Keratinocyte (primary cell): ENCODE measurements at regions not wholly inside any gene's neighbourhood (a gene's known extent, or its start where the extent isn't known, plus 50 kb on each side); places are given as distances from the start of the nearest gene placed in this dataset.

Experiments
- DNase-seq: peaks from one replicate; pipeline ENCODE4 v3.0.0-alpha.2; 2011; ENCODE audit warnings: low read depth, missing footprints, low spot score
- FAIRE-seq: peaks from 2 replicates; lab custom pipeline; 2011; peaks lifted over from hg19 to GRCh38; lab: Jason Lieb, UNC
- H2AFZ ChIP-seq: 2 replicates; pipeline ENCODE4 v1.6.0; 2012; ENCODE audit warnings: low read length, control low read depth, inconsistent platforms; ENCODE audit not compliant: control insufficient read depth
- H3K27ac ChIP-seq: 2 replicates; pipeline ENCODE4 v1.5.1; 2011; ENCODE audit warnings: low read length; ENCODE audit not compliant: control insufficient read depth, insufficient read depth
- H3K27me3 ChIP-seq: 3 replicates; pipeline ENCODE4 v1.6.0; 2011; ENCODE audit warnings: low read length; ENCODE audit not compliant: control insufficient read depth, insufficient read depth; ENCODE audit errors: extremely low read depth
- H3K36me3 ChIP-seq, 2 experiments: 2 replicates in 1 of 2; 3 replicates in 1 of 2; pipeline ENCODE4 v1.5.1; 2011; ENCODE audit warnings: low read length in 2 of 2, mild to moderate bottlenecking in 1 of 2; ENCODE audit not compliant: control insufficient read depth in 2 of 2, insufficient read depth in 2 of 2; ENCODE audit errors: extremely low read depth in 1 of 2
- H3K4me1 ChIP-seq: 3 replicates; pipeline ENCODE4 v1.5.1; 2011; ENCODE audit warnings: low read length; ENCODE audit not compliant: control insufficient read depth, insufficient read depth; ENCODE audit errors: extremely low read depth
- H3K4me2 ChIP-seq: 3 replicates; pipeline ENCODE4 v1.6.0; 2011; ENCODE audit warnings: low read depth, low read length; ENCODE audit not compliant: control insufficient read depth, insufficient read depth; ENCODE audit errors: extremely low read depth
- H3K4me3 ChIP-seq, 3 experiments: fragments of 200-600 bp in 1 of 3; sonication (generic) in 1 of 3; 2 replicates in 2 of 3; 3 replicates in 1 of 3; pipeline ENCODE4 v1.5.1; 2011 to 2016; ENCODE audit warnings: low read length in 3 of 3, mild to moderate bottlenecking in 3 of 3, control low read depth in 2 of 3, inconsistent platforms in 1 of 3, low read depth in 1 of 3, mixed read lengths in 1 of 3, mixed run types in 1 of 3, moderate library complexity in 1 of 3; ENCODE audit not compliant: control insufficient read depth in 2 of 3, insufficient read depth in 2 of 3; ENCODE audit errors: extremely low read depth in 1 of 3
- H3K79me2 ChIP-seq: 2 replicates; pipeline ENCODE4 v1.6.0; 2012; ENCODE audit warnings: low read length; ENCODE audit not compliant: control insufficient read depth, insufficient read depth
- H3K9ac ChIP-seq: 3 replicates; pipeline ENCODE4 v1.6.0; 2011; ENCODE audit warnings: low read length; ENCODE audit not compliant: control insufficient read depth, insufficient read depth; ENCODE audit errors: extremely low read depth
- H3K9me1 ChIP-seq: 3 replicates; pipeline ENCODE4 v1.6.0; 2011; ENCODE audit warnings: low read length; ENCODE audit not compliant: control insufficient read depth, insufficient read depth; ENCODE audit errors: extremely low read depth
- H3K9me3 ChIP-seq: 2 replicates; pipeline ENCODE4 v1.5.1; 2012; ENCODE audit warnings: low read depth, low read length; ENCODE audit not compliant: control insufficient read depth
- H4K20me1 ChIP-seq: 3 replicates; pipeline ENCODE4 v1.6.0; 2011; ENCODE audit warnings: low read length; ENCODE audit not compliant: control insufficient read depth, insufficient read depth; ENCODE audit errors: extremely low read depth
- EZH2 ChIP-seq: IDR thresholded peaks from one replicate; pipeline ENCODE4 v1.6.1; 2012; ENCODE audit warnings: inconsistent platforms, mild to moderate bottlenecking, low read length, moderate library complexity
- dilution Hi-C: fragments of 300-500 bp; cut with MboI; formaldehyde crosslinking; loops from one replicate; pipeline ENCODE4 v1.7.0; 2020; ENCODE audit warnings: low sequenced_read_pairs; ENCODE audit not compliant: extremely low pct_ligation_motif_present
- TF ChIP-seq, protein P1 (sequence below), 3 experiments: IDR thresholded peaks in 1 of 3; conservative IDR thresholded peaks in 1 of 3; optimal IDR thresholded peaks in 1 of 3; 2 replicates in 2 of 3; 3 replicates in 1 of 3; pipeline versions ENCODE3 to v1.5.1; 2011; ENCODE audit warnings: low read length in 3 of 3, mild to moderate bottlenecking in 3 of 3, moderate library complexity in 2 of 3, control low read depth in 1 of 3, inconsistent platforms in 1 of 3; ENCODE audit not compliant: insufficient read depth in 2 of 3; ENCODE audit errors: extremely low read depth in 1 of 3

DNA sequence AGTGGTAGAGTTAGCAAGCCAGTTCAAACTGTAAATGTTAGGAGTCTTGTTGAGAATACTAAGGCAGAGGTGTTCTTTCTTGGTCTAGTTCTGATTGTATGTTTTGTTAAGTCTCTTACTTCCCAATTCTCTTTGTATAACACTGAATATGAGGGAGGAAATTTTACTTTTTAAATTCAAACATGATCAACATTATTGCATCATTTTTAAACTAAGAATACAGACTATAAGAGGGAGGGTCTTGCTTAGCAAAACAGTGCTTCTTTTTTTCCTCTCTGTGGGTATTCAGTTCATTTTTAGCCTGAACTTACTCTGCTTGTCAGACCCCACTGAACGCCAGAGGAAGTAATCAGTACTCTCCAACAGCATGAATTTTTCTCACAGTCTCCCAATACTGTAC lies 198.0 kb downstream of the GABRG1 start:
- FAIRE-seq: no peak

DNA sequence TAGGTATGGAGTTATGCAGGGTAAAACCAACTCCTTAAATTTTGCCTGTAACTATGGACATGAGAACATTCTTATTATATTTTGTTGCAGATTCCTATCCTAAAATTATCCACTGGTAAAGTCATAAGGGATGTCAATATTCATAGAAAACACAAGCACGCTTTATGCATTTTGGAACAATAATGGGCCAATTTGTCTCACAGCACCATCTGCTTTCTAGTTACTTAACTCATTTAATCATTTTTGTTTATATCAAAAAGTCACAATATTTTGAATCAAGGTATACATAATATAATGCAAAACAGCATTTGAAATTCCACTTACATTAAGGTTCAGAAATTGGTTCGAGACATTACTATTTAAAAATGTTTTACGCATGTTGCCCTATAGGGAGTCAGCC lies 203.0 kb downstream of the GABRG1 start:
- Histone ChIP-seq H3K9me3 (no peaks in the 10 kb centered on the region), H3K4me1 (no peaks in the 10 kb centered on the region), H3K9me1 (no peaks in the 10 kb centered on the region), H3K36me3 (no peaks in the 10 kb centered on the region), H3K4me3 (no peak overlapping the region), H3K4me2 (no peak overlapping the region), H3K27ac (no peak overlapping the region), H2AFZ (no peak overlapping the region), H3K27me3 (no peaks in the 10 kb centered on the region), H3K9ac (no peak overlapping the region), H4K20me1 (no peaks in the 10 kb centered on the region), H3K79me2 (no peaks in the 10 kb centered on the region)
- TF ChIP-seq, protein P1, sequence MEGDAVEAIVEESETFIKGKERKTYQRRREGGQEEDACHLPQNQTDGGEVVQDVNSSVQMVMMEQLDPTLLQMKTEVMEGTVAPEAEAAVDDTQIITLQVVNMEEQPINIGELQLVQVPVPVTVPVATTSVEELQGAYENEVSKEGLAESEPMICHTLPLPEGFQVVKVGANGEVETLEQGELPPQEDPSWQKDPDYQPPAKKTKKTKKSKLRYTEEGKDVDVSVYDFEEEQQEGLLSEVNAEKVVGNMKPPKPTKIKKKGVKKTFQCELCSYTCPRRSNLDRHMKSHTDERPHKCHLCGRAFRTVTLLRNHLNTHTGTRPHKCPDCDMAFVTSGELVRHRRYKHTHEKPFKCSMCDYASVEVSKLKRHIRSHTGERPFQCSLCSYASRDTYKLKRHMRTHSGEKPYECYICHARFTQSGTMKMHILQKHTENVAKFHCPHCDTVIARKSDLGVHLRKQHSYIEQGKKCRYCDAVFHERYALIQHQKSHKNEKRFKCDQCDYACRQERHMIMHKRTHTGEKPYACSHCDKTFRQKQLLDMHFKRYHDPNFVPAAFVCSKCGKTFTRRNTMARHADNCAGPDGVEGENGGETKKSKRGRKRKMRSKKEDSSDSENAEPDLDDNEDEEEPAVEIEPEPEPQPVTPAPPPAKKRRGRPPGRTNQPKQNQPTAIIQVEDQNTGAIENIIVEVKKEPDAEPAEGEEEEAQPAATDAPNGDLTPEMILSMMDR (optimal IDR thresholded peaks at IDR 0.05 in 1 of 3, IDR thresholded peaks at IDR 0.05 in 1 of 3, conservative IDR thresholded peaks at IDR 0.05 in 1 of 3; ENCODE audit: extremely low read depth in 1 of 3, insufficient read depth in 2 of 3, low read length in 3 of 3): no peak
- no peak for TF ChIP-seq EZH2
- FAIRE-seq (no peak), DNase-seq (no peak)
- dilution Hi-C loops: no loop called here

More for the DNA sequence above, 198.0 kb downstream of the GABRG1 start:
- no peak for TF ChIP-seq EZH2
- TF ChIP-seq, protein P1 (optimal IDR thresholded peaks at IDR 0.05 in 1 of 3, IDR thresholded peaks at IDR 0.05 in 1 of 3, conservative IDR thresholded peaks at IDR 0.05 in 1 of 3; ENCODE audit: extremely low read depth in 1 of 3, insufficient read depth in 2 of 3, low read length in 3 of 3): no peak
- Histone ChIP-seq H3K9me3 (no peaks in the 10 kb centered on the region), H3K4me3 (no peak overlapping the region), H3K79me2 (no peaks in the 10 kb centered on the region), H3K4me2 (no peak overlapping the region), H3K27ac (no peak overlapping the region), H2AFZ (no peak overlapping the region), H3K27me3 (no peaks in the 10 kb centered on the region), H3K4me1 (no peaks in the 10 kb centered on the region), H4K20me1 (no peaks in the 10 kb centered on the region), H3K9ac (no peak overlapping the region), H3K9me1 (no peaks in the 10 kb centered on the region), H3K36me3 (no peaks in the 10 kb centered on the region)
- dilution Hi-C loops: no loop called here
- no peak for DNase-seq
